ENCODE measurements at regions not wholly inside any gene's neighbourhood (a gene's known extent, or its start where the extent isn't known, plus 50 kb on each side); places are given as distances from the start of the nearest gene placed in this dataset.

GRCh38 chr2:240213476-240214421 lies 73.3 kb upstream of the OTOS start:
- Histone ChIP-seq H3K36me3 (ENCODE audit: control insufficient read depth in 4 of 4, insufficient read depth in 4 of 4, low read length in 4 of 4) (no peaks in the 10 kb centered on the region), H3K27me3 (ENCODE audit: control insufficient read depth in 3 of 3, insufficient read depth in 3 of 3, low read length in 2 of 3) (no peaks in the 10 kb centered on the region), H3K9me3 (ENCODE audit: control insufficient read depth in 4 of 4, insufficient read depth in 3 of 4, low read length in 3 of 4) (no peaks in the 10 kb centered on the region), H3K4me1 (ENCODE audit: control insufficient read depth in 5 of 5, insufficient read depth in 5 of 5, low read length in 5 of 5) (no peaks in the 10 kb centered on the region), H3K9ac (ENCODE audit: insufficient read depth in 1 of 2, low read length in 2 of 2) (no peak overlapping the region), H3K27ac (ENCODE audit: low read depth in 1 of 2, low read length in 1 of 2) (no peak overlapping the region), H3K4me3 (no peak overlapping the region)
- ATAC-seq (ENCODE audit: insufficient read depth, low FRiP score), result no peak
- 74 to 79% methylated on average over 22 of the region's 22 CpGs for WGBS, 2 donors
- no peak for TF ChIP-seq CTCF (IDR thresholded peaks at IDR 0.05; ENCODE audit: control extremely low read depth, extremely low read depth)
- DNase-seq, result peak in 1 of 3 donors; percentile 7

DNA sequence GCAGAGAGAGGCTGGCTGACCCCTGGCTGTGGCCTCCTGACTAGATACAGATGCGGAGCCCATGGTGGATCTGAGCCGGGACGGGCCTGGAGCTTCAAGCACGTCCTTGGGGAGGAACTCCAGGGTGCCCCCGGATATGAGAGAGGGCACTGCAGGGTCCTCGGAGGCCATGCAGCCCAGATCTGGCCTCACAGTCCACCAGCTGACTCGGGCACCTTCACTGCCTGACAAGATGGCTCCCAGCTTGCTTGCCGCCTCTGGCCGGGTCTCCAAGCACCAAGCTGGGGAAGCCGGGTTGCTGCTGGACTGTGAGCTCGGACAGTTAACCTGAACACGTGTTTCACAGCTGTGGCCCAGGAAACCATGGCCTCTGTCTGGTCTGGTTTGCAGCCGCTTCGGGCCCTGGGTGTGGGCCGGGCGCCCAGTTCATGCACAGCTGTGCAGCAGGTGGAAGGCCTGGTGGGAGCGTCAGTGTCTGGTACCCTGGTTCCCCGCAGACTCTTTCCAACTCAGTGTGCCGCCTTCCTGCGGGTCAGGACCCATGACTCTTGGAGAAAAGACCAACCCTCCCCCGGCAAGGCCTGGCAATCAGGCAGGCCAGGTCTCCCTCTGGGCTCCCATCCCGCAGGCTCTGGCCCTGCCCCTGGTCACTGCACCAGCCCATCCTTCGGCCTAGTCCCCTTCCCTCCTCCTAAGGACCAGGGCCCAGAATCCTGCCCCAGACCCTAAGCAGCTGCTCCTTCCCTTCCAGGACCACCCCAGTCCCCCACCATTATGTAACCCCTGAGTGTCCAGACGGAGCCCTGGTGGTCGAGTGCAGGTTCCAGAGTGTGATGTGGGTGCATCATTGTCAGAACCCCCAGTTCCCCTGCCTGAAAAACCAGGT lies 74.6 kb upstream of the OTOS start:
- no peak for ATAC-seq (ENCODE audit: insufficient read depth, low FRiP score)
- no peaks in the 10 kb centered on the region for H3K4me1 ChIP-seq (ENCODE audit: control insufficient read depth in 5 of 5, insufficient read depth in 5 of 5, low read length in 5 of 5)
- H3K27ac ChIP-seq (ENCODE audit: low read depth in 1 of 2, low read length in 1 of 2), result no peak overlapping the region
- peak in 1 of 3 donors; percentile 2 for DNase-seq
- peaks cover 0 to 2% (median 0%) of the 10 kb centered on the region in 3 donors for H3K27me3 ChIP-seq (ENCODE audit: control insufficient read depth in 3 of 3, insufficient read depth in 3 of 3, low read length in 2 of 3)
- WGBS, 2 donors, result 91 to 93% methylated on average over 25 of the region's 25 CpGs
- no peaks in the 10 kb centered on the region for H3K36me3 ChIP-seq (ENCODE audit: control insufficient read depth in 4 of 4, insufficient read depth in 4 of 4, low read length in 4 of 4)
- H3K9ac ChIP-seq (ENCODE audit: insufficient read depth in 1 of 2, low read length in 2 of 2), result no peak overlapping the region
- H3K9me3 ChIP-seq (ENCODE audit: control insufficient read depth in 4 of 4, insufficient read depth in 3 of 4, low read length in 3 of 4), result no peaks in the 10 kb centered on the region
- TF ChIP-seq CTCF (IDR thresholded peaks at IDR 0.05; ENCODE audit: control extremely low read depth, extremely low read depth), result no peak
- no peak overlapping the region for H3K4me3 ChIP-seq

DNA sequence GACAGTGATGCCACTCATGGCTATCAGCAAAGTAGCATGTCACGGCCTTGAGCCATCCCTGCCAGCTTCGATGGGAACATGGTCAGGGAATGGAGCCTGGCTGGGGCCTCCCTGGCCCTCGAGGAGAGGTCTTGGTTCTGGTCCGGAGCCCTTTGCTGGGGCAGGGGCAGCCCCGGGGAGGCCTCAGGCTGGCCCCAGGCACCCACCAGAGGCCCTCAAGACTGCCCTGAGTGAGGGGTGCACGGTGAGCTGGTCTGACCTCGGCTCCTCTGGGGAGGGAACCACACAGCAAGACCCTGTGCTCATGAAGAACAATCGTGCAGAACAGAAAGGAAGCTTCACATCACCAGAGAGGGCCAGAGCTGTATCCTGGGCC lies 75.2 kb upstream of the OTOS start:
- 87 to 90% methylated on average over 8 of the region's 8 CpGs for WGBS, 2 donors
- H3K27me3 ChIP-seq (ENCODE audit: control insufficient read depth in 3 of 3, insufficient read depth in 3 of 3, low read length in 2 of 3), result peaks cover 0 to 2% (median 0%) of the 10 kb centered on the region in 3 donors
- DNase-seq, result peak in 1 of 3 donors; percentile 10

More for the DNA sequence above, 75.2 kb upstream of the OTOS start:
- Histone ChIP-seq H3K9ac (ENCODE audit: insufficient read depth in 1 of 2, low read length in 2 of 2) (no peak overlapping the region), H3K27ac (ENCODE audit: low read depth in 1 of 2, low read length in 1 of 2) (no peak overlapping the region), H3K4me1 (ENCODE audit: control insufficient read depth in 5 of 5, insufficient read depth in 5 of 5, low read length in 5 of 5) (no peaks in the 10 kb centered on the region), H3K9me3 (ENCODE audit: control insufficient read depth in 4 of 4, insufficient read depth in 3 of 4, low read length in 3 of 4) (no peaks in the 10 kb centered on the region), H3K36me3 (ENCODE audit: control insufficient read depth in 4 of 4, insufficient read depth in 4 of 4, low read length in 4 of 4) (no peaks in the 10 kb centered on the region), H3K4me3 (no peak overlapping the region)
- TF ChIP-seq CTCF (IDR thresholded peaks at IDR 0.05; ENCODE audit: control extremely low read depth, extremely low read depth), result no peak
- ATAC-seq (ENCODE audit: insufficient read depth, low FRiP score), result no peak

All from lung (tissue), 11 donors.